HG03196 (cell line): ENCODE measurements at regions not wholly inside any gene's neighbourhood (a gene's known extent, or its start where the extent isn't known, plus 50 kb on each side); places are given as distances from the start of the nearest gene placed in this dataset.

ENCODE experiments used
- ATAC-seq: cut with Tn5 transposase; IDR thresholded peaks from one replicate; pipeline ENCODE4 v1.9.1; 2021; ENCODE audit not compliant: unreplicated experiment

GRCh38 chr2:198712485-198712884, 745.3 kb downstream of the SATB2 start:
- no peak for ATAC-seq

GRCh38 chr2:198711484-198711883, 746.3 kb downstream of the SATB2 start:
- no peak for ATAC-seq

- ATAC-seq, result no peak
Observed at GRCh38 chr2:198710562-198710961, 747.2 kb downstream of the SATB2 start.

GRCh38 chr2:198706476-198707082, 751.2 kb downstream of the SATB2 start:
- no peak for ATAC-seq

- no peak for ATAC-seq
Observed at GRCh38 chr2:198703281-198703680, 754.5 kb downstream of the SATB2 start.

- no peak for ATAC-seq
Observed at GRCh38 chr2:198702796-198703195, 754.9 kb downstream of the SATB2 start.

- no peak for ATAC-seq
Observed at GRCh38 chr2:198701481-198701880, 756.3 kb downstream of the SATB2 start.

- no peak for ATAC-seq
Observed at GRCh38 chr2:198700319-198700718, 757.4 kb downstream of the SATB2 start.

GRCh38 chr2:198698230-198698629, 759.5 kb downstream of the SATB2 start:
- ATAC-seq, result no peak

GRCh38 chr2:198697794-198698193, 759.9 kb downstream of the SATB2 start:
- ATAC-seq, result no peak

GRCh38 chr2:198697218-198697617, 760.5 kb downstream of the SATB2 start:
- ATAC-seq, result no peak

GRCh38 chr2:198695879-198696278, 761.9 kb downstream of the SATB2 start:
- ATAC-seq, result no peak

GRCh38 chr2:198692907-198693510, 764.7 kb downstream of the SATB2 start:
- no peak for ATAC-seq

- no peak for ATAC-seq
Observed at GRCh38 chr2:198691236-198691635, 766.5 kb downstream of the SATB2 start.

- no peak for ATAC-seq
Observed at GRCh38 chr2:198664321-198664720, 793.4 kb downstream of the SATB2 start.

GRCh38 chr2:198662905-198663304, 794.8 kb downstream of the SATB2 start:
- ATAC-seq, result no peak

GRCh38 chr2:198660501-198660900, 797.2 kb downstream of the SATB2 start:
- ATAC-seq, result no peak

GRCh38 chr2:198659096-198659870, 798.5 kb downstream of the SATB2 start:
- no peak for ATAC-seq

- ATAC-seq, result no peak
Observed at GRCh38 chr2:198657512-198658121, 800.1 kb downstream of the SATB2 start.

- no peak for ATAC-seq
Observed at GRCh38 chr2:198656869-198657268, 800.9 kb downstream of the SATB2 start.

- ATAC-seq, result no peak
Observed at GRCh38 chr2:198654646-198655045, 803.1 kb downstream of the SATB2 start.

- ATAC-seq, result no peak
Observed at GRCh38 chr2:198653311-198653710, 804.4 kb downstream of the SATB2 start.
